ENCODE measurements at regions not wholly inside any gene's neighbourhood (a gene's known extent, or its start where the extent isn't known, plus 50 kb on each side); places are given as distances from the start of the nearest gene placed in this dataset.

DNA sequence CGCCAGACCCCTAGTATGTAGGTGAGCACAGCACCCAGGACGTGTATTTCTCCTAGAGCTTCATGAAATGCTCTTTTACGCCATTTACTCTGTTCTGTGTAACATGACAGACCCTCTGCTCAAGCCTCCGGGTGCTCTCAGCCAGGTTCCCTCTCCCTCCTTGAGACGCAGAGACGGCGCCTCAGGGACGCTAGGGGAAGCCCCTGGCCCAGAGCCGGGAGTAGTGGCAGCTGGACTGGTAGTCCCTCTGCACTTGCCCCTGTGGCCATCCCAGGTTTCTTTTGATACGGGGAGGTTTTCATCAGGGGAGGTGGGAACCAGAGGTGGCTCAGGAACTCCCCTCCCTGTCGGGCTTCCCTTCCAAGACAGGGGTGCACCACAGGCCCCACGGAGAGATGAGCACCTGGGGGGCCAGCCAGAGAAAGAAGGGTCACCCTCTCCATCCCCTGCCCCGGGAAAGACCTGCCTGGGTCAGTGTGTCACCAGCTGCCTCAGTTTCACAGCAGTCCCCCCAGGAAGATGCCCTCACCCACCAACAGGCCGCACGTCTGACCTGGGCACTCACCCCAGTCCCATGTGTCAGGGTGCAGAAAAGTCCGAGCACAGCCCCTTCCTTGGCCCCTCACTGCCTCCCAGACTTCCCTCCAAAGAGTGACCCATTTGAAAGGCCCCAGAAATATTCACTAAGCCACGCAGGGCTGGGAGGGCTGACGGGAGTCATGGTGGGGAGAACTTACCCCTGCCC lies 58.1 kb upstream of the AFDN start:
- FAIRE-seq = no peak
- no peak for DNase-seq (ENCODE audit: low read depth in 1 of 2, low spot score in 1 of 2)
- CTCF ChIA-PET = interaction anchor here (1.7 kb wide), 1 partner anchor 10 kb away, joined by 5 read pairs; no protein-coding TSS in a partner anchor
- no peaks in the 10 kb centered on the region for H3K9me3 ChIP-seq
- 72% methylated on average over 4 of the region's 18 CpGs for WGBS (ENCODE audit: missing lambda C conversion rate)
- H3K4me1 ChIP-seq = no peaks in the 10 kb centered on the region
- POLR2A ChIA-PET = no interaction called here
- ATAC-seq = no peak
- H3K4me3 ChIP-seq = no peak overlapping the region
- H3K27ac ChIP-seq = no peak overlapping the region
- no peak overlapping the region for H3K4me2 ChIP-seq
- TF ChIP-seq CEBPB (IDR thresholded peaks at IDR 0.05) = no peak
- TF ChIP-seq SREBF2 (IDR thresholded peaks at IDR 0.05) = no peak
- no peak for TF ChIP-seq HES2 (IDR thresholded peaks at IDR 0.05)
- no peak for TF ChIP-seq MAFK (IDR thresholded peaks at IDR 0.05; ENCODE audit: partially characterized antibody)
- no peak for TF ChIP-seq RAD21 (conservative IDR thresholded peaks at IDR 0.05 in 1 of 2, IDR thresholded peaks at IDR 0.05 in 1 of 2)
- no peak for TF ChIP-seq MAZ (IDR thresholded peaks at IDR 0.05; ENCODE audit: borderline replicate concordance, low read depth, low read length)
- no peak for TF ChIP-seq CHD4 (IDR thresholded peaks at IDR 0.05; ENCODE audit: borderline replicate concordance)
- no peak for TF ChIP-seq HEYL (CRISPR knock-in tag; IDR thresholded peaks at IDR 0.05)
- TF ChIP-seq ZSCAN20 (CRISPR knock-in tag; IDR thresholded peaks at IDR 0.05) = no peak

DNA sequence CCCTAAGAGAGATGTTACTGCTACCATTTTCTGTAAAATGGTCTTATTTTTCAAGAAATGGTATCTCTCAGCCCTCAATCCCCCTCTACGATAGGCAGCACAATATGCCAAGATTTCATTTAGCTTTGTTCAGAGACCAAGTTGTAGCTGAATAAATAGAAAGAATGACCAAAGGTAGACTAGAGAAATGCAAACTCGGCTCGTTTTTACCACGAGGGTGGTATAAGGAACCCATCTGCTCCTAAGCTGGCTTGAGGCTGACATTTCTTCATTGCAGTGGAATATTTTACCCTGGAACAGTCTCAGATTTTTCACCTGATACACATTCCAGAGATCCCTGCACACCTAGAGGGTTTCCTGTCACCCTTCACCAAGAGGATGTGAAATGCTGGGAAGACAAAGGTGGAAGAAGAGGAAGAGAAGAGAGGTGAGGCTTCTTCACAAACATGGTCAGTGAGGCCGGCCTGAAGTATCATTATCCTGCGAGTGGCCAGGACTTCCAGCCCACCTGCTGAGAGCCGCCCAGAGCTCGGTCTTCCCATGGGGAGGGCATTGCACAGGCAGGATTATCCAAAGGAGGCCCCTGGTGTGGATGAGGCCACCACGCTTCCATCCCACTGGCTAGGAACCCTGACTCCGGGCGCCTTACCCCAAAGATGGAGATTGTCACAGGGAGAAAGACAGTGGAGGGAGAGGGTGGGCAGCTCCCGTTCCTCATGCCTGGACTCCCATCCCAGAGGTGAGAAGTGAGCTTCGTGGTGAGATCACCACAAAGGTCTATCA lies 57.1 kb upstream of the AFDN start:
- ATAC-seq (no peak), DNase-seq (ENCODE audit: low read depth in 1 of 2, low spot score in 1 of 2) (no peak), FAIRE-seq (no peak)
- no peak for TF ChIP-seq RCOR1 (IDR thresholded peaks at IDR 0.05; ENCODE audit: low read depth, low read length)
- TF ChIP-seq, protein P1, sequence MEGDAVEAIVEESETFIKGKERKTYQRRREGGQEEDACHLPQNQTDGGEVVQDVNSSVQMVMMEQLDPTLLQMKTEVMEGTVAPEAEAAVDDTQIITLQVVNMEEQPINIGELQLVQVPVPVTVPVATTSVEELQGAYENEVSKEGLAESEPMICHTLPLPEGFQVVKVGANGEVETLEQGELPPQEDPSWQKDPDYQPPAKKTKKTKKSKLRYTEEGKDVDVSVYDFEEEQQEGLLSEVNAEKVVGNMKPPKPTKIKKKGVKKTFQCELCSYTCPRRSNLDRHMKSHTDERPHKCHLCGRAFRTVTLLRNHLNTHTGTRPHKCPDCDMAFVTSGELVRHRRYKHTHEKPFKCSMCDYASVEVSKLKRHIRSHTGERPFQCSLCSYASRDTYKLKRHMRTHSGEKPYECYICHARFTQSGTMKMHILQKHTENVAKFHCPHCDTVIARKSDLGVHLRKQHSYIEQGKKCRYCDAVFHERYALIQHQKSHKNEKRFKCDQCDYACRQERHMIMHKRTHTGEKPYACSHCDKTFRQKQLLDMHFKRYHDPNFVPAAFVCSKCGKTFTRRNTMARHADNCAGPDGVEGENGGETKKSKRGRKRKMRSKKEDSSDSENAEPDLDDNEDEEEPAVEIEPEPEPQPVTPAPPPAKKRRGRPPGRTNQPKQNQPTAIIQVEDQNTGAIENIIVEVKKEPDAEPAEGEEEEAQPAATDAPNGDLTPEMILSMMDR (IDR thresholded peaks at IDR 0.05) = no peak
- no peak for TF ChIP-seq HOXA7 (CRISPR knock-in tag; IDR thresholded peaks at IDR 0.05)
- no peak for TF ChIP-seq BHLHE40 (IDR thresholded peaks at IDR 0.05; ENCODE audit: low read depth, low read length)
- TF ChIP-seq ZSCAN20 (CRISPR knock-in tag; IDR thresholded peaks at IDR 0.05) = no peak
- TF ChIP-seq NFE2L2 (conservative IDR thresholded peaks at IDR 0.05; ENCODE audit: low read length) = no peak
- no peak for TF ChIP-seq KDM5A (IDR thresholded peaks at IDR 0.05)
- no peak for TF ChIP-seq RARB (CRISPR knock-in tag; IDR thresholded peaks at IDR 0.05)
- TF ChIP-seq FOSL2 (IDR thresholded peaks at IDR 0.05) = no peak
- TF ChIP-seq FOSL2 (CRISPR knock-in tag; IDR thresholded peaks at IDR 0.05) = no peak
- no peak for TF ChIP-seq MAZ (IDR thresholded peaks at IDR 0.05; ENCODE audit: borderline replicate concordance, low read depth, low read length)
- no peak for TF ChIP-seq PBX3 (IDR thresholded peaks at IDR 0.05)
- no peak for TF ChIP-seq HOXB5 (CRISPR knock-in tag; IDR thresholded peaks at IDR 0.05)
- TF ChIP-seq SREBF2 (IDR thresholded peaks at IDR 0.05) = no peak
- TF ChIP-seq SMC3 (IDR thresholded peaks at IDR 0.05) = no peak
- POLR2A ChIA-PET = no interaction called here
- Histone ChIP-seq H3K27ac (no peak overlapping the region), H3K9me3 (no peaks in the 10 kb centered on the region), H3K4me2 (no peak overlapping the region), H3K4me1 (no peaks in the 10 kb centered on the region), H3K4me3 (no peak overlapping the region)
- WGBS (ENCODE audit: missing lambda C conversion rate) = 57% methylated on average over 13 of the region's 13 CpGs
- CTCF ChIA-PET = no interaction called here
